ENCODE measurements at regions not wholly inside any gene's neighbourhood (a gene's known extent, or its start where the extent isn't known, plus 50 kb on each side); places are given as distances from the start of the nearest gene placed in this dataset.
A peak's percentile ranks its signal among the peaks of the same experiment; 100 is the strongest.

DNA sequence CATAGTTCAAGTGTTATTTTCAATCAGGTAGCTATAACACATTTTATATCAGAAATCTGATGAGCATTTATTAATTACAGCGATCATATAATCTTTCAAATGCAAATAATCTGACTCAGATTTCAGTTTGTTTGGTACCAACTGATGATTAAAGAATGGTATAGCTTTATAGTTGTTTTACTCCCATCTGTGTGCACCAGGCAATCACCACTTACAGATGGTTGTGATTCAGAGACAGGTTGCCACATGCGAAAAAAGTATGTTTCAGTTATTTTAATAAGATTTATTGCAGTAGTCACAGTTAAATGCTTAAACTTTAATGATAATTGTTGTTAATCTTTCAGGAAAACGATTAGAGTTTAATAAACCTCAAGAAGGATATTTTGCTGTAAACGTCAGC lies 155.1 kb upstream of the ARRDC3 start:
- Mint-ChIP-seq H3K4me3 (no peak overlapping the region), H3K4me1 (no peaks in the 10 kb centered on the region), H3K27ac (no peak overlapping the region), H3K9me3 (peaks cover 0 to 5% (median 3%) of the 10 kb centered on the region in 7 donors), H3K27me3 (no peaks in the 10 kb centered on the region), H3K36me3 (no peaks in the 10 kb centered on the region)
- no peak for ATAC-seq (ENCODE audit: low read depth in 2 of 2)
- no peak for DNase-seq

DNA sequence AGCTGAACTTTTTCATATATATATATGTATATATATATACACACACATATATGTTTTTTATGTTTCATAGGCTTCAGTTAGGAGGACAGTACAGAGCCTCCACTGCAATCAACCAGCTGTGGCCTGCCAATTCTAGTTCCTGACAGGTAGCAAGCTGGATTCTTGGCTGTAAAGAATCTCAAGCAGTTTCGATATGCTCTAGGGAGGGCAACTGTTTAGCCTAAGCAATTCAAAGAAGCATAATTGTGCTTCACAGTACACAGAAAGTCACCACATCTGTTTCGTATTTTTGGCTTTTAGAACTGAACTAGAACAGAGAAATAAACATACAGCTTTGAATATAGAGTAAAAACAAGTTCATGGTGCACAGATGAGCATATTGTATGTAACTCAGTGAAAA lies 152.4 kb upstream of the ARRDC3 start:
- H3K27me3 Mint-ChIP-seq, result no peaks in the 10 kb centered on the region
- no peaks in the 10 kb centered on the region for H3K4me1 Mint-ChIP-seq
- no peaks in the 10 kb centered on the region for H3K36me3 Mint-ChIP-seq
- H3K9me3 Mint-ChIP-seq, result peaks cover 0 to 5% (median 3%) of the 10 kb centered on the region in 7 donors
- no peak for DNase-seq
- H3K27ac Mint-ChIP-seq, result no peak overlapping the region
- no peak overlapping the region for H3K4me3 Mint-ChIP-seq
- no peak for ATAC-seq (ENCODE audit: low read depth in 2 of 2)

DNA sequence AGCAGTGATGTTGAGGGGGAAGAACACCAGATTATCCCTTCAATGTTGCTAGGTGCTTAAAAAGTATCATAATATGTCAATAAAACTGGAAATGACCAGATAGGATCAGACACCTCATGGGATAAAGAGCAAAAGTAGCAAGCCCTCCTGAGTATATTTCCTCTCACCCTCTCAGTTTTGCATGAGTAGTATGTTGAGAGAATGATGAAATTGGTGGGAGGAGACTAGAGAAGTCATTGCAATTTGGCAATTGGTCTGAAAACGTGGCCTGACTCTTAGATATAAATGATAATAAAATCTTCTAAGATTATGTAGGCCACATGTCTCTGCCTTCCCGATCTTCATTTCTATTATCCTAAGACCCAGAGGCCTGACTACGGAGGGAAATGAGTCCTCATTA lies 151.2 kb upstream of the ARRDC3 start:
- H3K4me3 Mint-ChIP-seq, result no peak overlapping the region
- peaks cover 0 to 1% (median 0%) of the 10 kb centered on the region in 7 donors for H3K9me3 Mint-ChIP-seq
- ATAC-seq (ENCODE audit: low read depth in 2 of 2), result no peak

DNA sequence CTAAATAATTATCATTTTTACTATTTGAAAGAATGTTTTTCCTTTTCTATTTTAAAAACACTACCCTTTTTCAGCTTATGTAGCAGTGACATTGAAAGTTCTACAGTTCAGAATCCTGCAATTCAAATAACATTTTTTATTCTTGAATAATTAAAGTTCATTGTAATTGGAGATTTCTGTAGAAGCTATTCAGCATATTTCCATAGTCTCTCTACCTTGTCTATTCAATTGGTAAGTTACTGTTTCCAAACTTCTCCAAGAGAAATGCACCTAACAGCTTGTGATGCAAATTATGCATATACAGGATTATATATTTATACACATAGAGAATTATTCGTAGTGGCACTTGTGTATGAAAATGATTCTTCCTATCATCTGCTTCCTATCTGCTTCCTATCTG lies 149.7 kb upstream of the ARRDC3 start:
- Mint-ChIP-seq H3K4me1 (no peaks in the 10 kb centered on the region), H3K27me3 (no peaks in the 10 kb centered on the region), H3K9me3 (peaks cover 0 to 5% (median 0%) of the 10 kb centered on the region in 7 donors), H3K4me3 (no peak overlapping the region), H3K36me3 (no peaks in the 10 kb centered on the region), H3K27ac (no peak overlapping the region)
- DNase-seq, result no peak
- no peak for ATAC-seq (ENCODE audit: low read depth in 2 of 2)

More for the DNA sequence above, 151.2 kb upstream of the ARRDC3 start:
- peak overlapping the region in 2 of 6 donors; percentile 7 to 76 for H3K27ac Mint-ChIP-seq
- no peaks in the 10 kb centered on the region for H3K4me1 Mint-ChIP-seq
- H3K36me3 Mint-ChIP-seq, result no peaks in the 10 kb centered on the region
- H3K27me3 Mint-ChIP-seq, result no peaks in the 10 kb centered on the region
- DNase-seq, result no peak

DNA sequence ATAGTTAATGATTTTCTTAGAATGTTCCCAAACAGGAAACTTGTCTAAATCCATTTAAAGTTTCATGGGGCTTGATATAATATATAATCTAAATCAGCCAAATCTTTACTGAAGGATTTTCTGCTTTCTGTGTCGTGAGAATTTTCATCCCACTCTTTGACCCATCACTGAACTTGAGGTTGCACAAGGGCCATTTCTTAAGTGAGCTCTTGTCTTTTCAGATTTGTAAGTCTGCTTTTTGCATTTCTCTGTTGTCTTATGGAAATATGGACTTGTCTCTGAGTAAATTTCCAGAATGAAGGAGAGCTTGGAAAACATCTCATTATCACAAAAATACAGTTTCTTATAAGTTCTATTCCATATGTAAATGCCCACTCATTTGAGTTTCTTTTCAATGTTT lies 149.2 kb upstream of the ARRDC3 start:
- Mint-ChIP-seq H3K4me1 (no peaks in the 10 kb centered on the region), H3K27me3 (no peaks in the 10 kb centered on the region), H3K27ac (no peak overlapping the region), H3K36me3 (no peaks in the 10 kb centered on the region), H3K9me3 (peaks cover 0 to 5% (median 0%) of the 10 kb centered on the region in 7 donors), H3K4me3 (no peak overlapping the region)
- no peak for ATAC-seq (ENCODE audit: low read depth in 2 of 2)
- no peak for DNase-seq

DNA sequence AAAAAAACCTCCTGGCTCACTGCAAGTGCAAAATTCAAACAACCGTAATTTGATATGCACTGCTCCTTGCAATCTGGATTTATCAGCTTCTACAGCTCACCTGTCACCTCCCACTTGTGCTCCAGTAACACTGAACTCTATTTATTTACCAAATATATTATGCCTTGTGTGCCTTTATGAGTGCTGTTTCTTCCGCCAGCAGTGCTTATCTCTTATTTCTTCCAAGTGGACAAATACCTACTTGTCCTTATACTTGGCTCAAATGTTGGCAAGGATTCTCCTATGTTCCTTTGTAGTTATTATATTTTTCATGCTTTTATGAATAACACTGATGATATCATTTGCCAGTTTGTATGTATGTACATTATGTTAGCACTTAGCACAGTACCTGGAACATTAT lies 145.7 kb upstream of the ARRDC3 start:
- no peak for ATAC-seq (ENCODE audit: low read depth in 2 of 2)
- peaks cover 0 to 5% (median 0%) of the 10 kb centered on the region in 7 donors for H3K9me3 Mint-ChIP-seq
- H3K27me3 Mint-ChIP-seq, result no peaks in the 10 kb centered on the region
- no peak overlapping the region for H3K4me3 Mint-ChIP-seq
- H3K4me1 Mint-ChIP-seq, result no peaks in the 10 kb centered on the region
- H3K27ac Mint-ChIP-seq, result no peak overlapping the region
- no peaks in the 10 kb centered on the region for H3K36me3 Mint-ChIP-seq
- no peak for DNase-seq

DNA sequence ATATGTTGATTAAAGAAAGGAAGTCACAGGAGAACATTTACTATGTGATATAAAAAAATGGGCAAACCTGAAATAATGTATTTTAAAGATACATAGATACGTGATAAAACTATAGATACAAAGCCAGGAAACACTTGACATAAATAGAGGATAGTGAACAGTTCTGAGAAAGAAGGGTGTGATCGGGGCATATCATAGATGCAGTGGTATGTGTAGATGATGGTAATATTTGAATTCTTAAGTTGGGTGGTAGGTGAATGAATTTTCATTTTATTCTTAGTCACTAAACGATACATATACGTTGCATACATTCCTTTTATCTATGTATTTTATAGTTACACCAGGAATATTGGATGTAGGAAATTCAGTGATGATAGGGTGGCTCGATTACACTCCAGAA lies 138.7 kb upstream of the ARRDC3 start:
- Mint-ChIP-seq H3K9me3 (peaks cover 0 to 3% (median 0%) of the 10 kb centered on the region in 7 donors), H3K4me3 (no peak overlapping the region), H3K27ac (no peak overlapping the region), H3K27me3 (peaks cover 0 to 9% (median 9%) of the 10 kb centered on the region in 3 donors), H3K36me3 (no peaks in the 10 kb centered on the region), H3K4me1 (no peaks in the 10 kb centered on the region)
- DNase-seq, result no peak
- no peak for ATAC-seq (ENCODE audit: low read depth in 2 of 2)

DNA sequence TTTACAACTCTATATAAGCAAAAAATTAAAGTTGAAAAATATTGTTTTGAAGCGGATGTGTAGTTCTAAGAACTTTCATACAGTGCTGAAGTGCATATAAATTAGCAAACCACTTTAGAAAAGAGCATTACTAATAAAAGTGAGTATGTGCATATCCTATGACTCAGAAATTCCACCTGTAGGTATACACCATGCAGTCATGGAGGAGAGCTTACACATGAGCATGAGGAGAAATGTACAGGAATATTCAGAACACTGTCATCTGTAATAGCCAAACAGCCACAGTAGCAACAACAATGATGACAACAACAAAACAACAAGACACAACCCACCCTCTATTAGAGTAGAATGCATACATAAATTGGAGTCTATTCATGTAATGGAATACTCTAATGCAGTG lies 138.2 kb upstream of the ARRDC3 start:
- no peak overlapping the region for H3K27ac Mint-ChIP-seq

DNA sequence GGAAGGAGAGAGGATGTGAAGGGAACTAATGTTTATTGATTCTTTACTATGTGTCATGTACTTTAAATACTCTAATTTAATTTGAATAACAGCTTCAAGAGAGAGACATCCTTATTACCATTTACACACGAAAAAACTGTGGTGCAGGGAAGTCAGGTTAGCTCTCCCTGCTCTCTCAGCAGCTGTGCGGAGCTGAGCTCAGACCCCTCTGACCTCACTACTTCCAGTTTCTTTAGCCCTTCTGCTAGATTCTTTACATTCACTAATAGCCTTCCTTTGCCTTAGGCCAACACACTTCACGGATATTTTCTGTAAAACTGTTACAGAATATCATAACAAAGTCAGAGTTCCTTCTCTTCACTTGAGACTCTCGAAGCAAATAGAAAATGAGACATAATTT lies 131.3 kb upstream of the ARRDC3 start:
- H3K9me3 Mint-ChIP-seq, result peaks cover 0 to 3% (median 0%) of the 10 kb centered on the region in 7 donors
- H3K27me3 Mint-ChIP-seq, result peaks cover 4 to 9% (median 6%) of the 10 kb centered on the region in 3 donors
- no peak for ATAC-seq (ENCODE audit: low read depth in 2 of 2)
- DNase-seq, result no peak
- H3K27ac Mint-ChIP-seq, result no peak overlapping the region
- H3K4me3 Mint-ChIP-seq, result no peak overlapping the region
- H3K4me1 Mint-ChIP-seq, result no peaks in the 10 kb centered on the region
- no peaks in the 10 kb centered on the region for H3K36me3 Mint-ChIP-seq

More for the DNA sequence above, 138.2 kb upstream of the ARRDC3 start:
- Mint-ChIP-seq H3K36me3 (no peaks in the 10 kb centered on the region), H3K9me3 (peaks cover 0 to 3% (median 0%) of the 10 kb centered on the region in 7 donors), H3K27me3 (peaks cover 0 to 9% (median 9%) of the 10 kb centered on the region in 3 donors), H3K4me1 (no peaks in the 10 kb centered on the region), H3K4me3 (no peak overlapping the region)
- no peak for ATAC-seq (ENCODE audit: low read depth in 2 of 2)
- no peak for DNase-seq

DNA sequence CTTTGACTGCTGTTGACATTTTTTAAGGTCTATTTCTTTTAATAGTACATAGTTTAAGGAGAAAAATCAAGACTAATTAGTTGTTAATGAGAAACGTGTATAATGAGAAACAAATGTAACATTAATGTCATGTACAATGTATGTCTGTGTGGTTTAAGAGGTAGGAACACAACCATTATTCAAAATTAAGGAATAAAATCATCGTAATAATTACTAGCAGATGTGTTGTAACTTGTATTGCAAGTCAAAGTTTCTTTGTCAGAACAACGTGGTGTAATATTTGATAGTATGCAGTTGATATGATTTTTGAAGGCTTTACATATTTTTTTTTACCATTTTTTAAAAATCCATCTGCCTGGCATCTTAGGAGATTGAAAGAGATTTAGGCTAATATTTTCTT lies 120.2 kb upstream of the ARRDC3 start:
- H3K27ac Mint-ChIP-seq, result no peak overlapping the region
- H3K4me3 Mint-ChIP-seq, result no peak overlapping the region
- H3K36me3 Mint-ChIP-seq, result no peaks in the 10 kb centered on the region
- ATAC-seq (ENCODE audit: low read depth in 2 of 2), result no peak
- no peaks in the 10 kb centered on the region for H3K4me1 Mint-ChIP-seq
- DNase-seq, result no peak
- H3K27me3 Mint-ChIP-seq, result peaks cover 0 to 4% (median 0%) of the 10 kb centered on the region in 3 donors
- H3K9me3 Mint-ChIP-seq, result no peaks in the 10 kb centered on the region

DNA sequence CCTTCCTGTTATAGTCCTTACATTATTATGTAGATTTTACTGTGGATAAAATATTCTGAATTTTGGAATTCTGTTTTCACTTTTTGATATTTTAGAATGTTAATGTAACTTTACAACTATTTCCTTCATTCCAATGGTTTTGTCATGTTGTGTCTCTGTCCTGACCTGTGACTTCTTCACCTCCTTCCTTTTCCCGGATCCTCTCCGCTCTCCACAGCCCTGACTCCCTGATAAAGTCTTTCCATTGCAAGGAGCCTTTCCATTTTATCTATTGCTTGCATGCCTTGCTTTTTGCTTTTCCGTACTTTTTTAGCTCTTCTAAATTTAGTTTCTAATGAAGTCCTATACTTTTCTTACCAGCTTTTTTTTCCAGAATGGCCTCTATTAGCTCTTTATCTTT lies 117.6 kb upstream of the ARRDC3 start:
- Mint-ChIP-seq H3K27ac (peak overlapping the region in 1 of 6 donors; percentile 58), H3K9me3 (no peaks in the 10 kb centered on the region), H3K4me3 (no peak overlapping the region), H3K36me3 (no peaks in the 10 kb centered on the region), H3K4me1 (no peaks in the 10 kb centered on the region), H3K27me3 (peaks cover 0 to 4% (median 0%) of the 10 kb centered on the region in 3 donors)
- DNase-seq (no peak), ATAC-seq (ENCODE audit: low read depth in 2 of 2) (no peak)

DNA sequence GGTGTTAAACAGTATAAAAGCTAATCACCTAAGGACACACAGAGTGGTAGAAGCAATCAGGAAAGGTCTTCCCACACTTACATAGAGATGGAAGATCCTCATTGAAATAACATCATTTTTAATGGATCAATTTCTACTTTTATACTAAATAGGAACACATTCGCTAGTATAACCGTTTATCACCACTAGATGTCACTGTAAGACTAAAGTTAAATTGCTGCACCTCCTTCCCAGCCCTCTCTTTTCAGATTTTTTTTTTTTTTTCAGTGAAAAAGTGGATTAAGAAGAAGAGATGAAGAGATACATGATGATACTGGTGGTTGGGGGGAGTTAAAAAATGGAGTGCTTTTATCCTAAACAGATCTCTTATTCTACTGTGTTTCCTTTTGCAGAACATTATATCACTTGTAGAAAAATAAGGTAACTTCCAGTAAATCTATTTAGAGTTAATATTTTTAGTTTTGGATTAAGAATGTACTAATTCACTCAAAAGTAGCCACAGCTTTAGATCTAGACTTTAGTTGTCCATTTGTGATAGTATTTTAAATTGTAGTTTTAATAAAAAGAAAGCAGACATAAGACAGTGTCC lies 116.9 kb upstream of the ARRDC3 start:
- Mint-ChIP-seq H3K27me3 (peaks cover 0 to 4% (median 0%) of the 10 kb centered on the region in 3 donors), H3K9me3 (no peaks in the 10 kb centered on the region), H3K27ac (no peak overlapping the region), H3K4me1 (no peaks in the 10 kb centered on the region), H3K36me3 (no peaks in the 10 kb centered on the region), H3K4me3 (no peak overlapping the region)
- ATAC-seq (ENCODE audit: low read depth in 2 of 2), result no peak
- DNase-seq, result peak; percentile 9

DNA sequence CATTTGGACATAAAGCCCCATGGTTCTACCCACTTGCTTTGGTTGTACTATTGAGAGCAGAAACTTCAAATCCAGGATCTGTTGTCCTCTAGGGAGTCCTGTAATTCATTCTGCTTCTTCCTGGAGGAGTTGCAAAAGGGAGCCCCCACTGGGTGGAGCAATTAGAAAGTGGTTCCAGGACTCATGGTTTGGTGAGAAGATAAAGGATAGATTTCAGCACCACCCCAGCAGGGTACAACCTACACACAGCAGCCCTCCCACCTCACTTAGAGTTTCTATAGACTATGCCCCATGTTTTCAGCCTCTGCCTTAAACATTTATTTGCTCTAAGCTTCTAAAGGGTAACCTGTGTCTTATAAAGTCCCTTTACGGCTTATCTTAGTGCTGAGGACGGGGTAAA lies 112.6 kb upstream of the ARRDC3 start:
- Mint-ChIP-seq H3K4me3 (no peak overlapping the region), H3K27me3 (peaks cover 0 to under 1% (median 0%) of the 10 kb centered on the region in 3 donors), H3K4me1 (peaks cover 0 to 3% (median 0%) of the 10 kb centered on the region in 3 donors), H3K36me3 (no peaks in the 10 kb centered on the region), H3K9me3 (no peaks in the 10 kb centered on the region), H3K27ac (no peak overlapping the region)
- DNase-seq (no peak), ATAC-seq (ENCODE audit: low read depth in 2 of 2) (no peak)

DNA sequence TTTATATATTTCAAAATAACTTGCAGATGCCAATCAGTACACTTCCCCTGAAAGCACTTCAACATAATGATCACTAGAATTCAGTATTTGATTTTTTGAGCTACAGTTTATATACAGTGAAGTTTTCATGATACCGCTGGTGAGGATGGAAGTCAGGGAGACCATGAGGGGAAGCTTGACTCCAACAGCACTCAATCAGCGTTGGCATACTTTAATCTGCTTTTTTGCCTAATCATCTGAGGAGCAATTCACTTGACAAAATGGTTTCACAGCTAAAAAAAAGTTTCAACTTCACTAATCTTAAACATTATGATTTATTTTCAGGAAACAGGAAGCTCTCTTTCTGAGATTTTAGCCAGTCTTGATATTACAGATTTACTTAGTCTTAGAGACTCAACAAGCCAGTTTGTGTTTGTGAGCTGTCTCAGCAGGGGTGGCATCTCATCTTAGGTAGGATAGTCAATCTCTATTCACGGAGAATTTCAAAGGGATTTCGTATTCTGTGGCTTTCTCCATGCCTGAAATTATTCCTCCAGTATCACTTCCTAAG lies 111.4 kb upstream of the ARRDC3 start:
- H3K27ac Mint-ChIP-seq, result peak overlapping the region in 2 of 6 donors; percentile 48 to 56
- ATAC-seq (ENCODE audit: low read depth in 2 of 2) (no peak), DNase-seq (no peak)
- peaks cover 0 to 3% (median 0%) of the 10 kb centered on the region in 3 donors for H3K4me1 Mint-ChIP-seq
- H3K9me3 Mint-ChIP-seq, result no peaks in the 10 kb centered on the region
- H3K4me3 Mint-ChIP-seq, result no peak overlapping the region
- no peaks in the 10 kb centered on the region for H3K36me3 Mint-ChIP-seq
- no peaks in the 10 kb centered on the region for H3K27me3 Mint-ChIP-seq
